ENCODE measurements at regions not wholly inside any gene's neighbourhood (a gene's known extent, or its start where the extent isn't known, plus 50 kb on each side); places are given as distances from the start of the nearest gene placed in this dataset.

GRCh38 chr18:25633563-25633962 lies 281.6 kb upstream of the ZNF521 start:
- DNase-seq: no peak

GRCh38 chr18:25630682-25631081 lies 278.7 kb upstream of the ZNF521 start:
- DNase-seq: no peak

DNA sequence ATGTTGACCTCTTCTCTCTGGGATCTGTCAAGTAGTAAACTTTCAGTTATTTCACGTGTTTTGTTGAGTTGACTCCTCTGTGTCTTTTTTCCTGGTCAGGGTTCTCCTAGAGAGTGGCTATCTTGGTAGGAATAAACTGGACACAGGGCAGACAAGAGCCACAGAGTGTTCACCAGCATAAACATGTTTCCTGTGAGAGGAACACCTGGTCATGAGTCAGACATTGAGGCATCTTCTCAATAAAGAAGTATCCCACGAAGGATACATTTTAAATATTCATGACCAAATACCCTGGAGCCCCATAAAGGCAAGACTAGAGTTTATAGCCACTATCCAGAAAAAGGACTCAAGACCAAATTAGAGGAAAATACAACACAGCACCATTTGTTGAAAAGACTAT lies 269.7 kb upstream of the ZNF521 start:
- DNase-seq: no peak

- DNase-seq: no peak
Observed at GRCh38 chr18:25621144-25621543, 269.2 kb upstream of the ZNF521 start.

GRCh38 chr18:25614168-25614567 lies 262.2 kb upstream of the ZNF521 start:
- no peak for DNase-seq

- DNase-seq: no peak
Observed at GRCh38 chr18:25612466-25612865, 260.5 kb upstream of the ZNF521 start.

DNA sequence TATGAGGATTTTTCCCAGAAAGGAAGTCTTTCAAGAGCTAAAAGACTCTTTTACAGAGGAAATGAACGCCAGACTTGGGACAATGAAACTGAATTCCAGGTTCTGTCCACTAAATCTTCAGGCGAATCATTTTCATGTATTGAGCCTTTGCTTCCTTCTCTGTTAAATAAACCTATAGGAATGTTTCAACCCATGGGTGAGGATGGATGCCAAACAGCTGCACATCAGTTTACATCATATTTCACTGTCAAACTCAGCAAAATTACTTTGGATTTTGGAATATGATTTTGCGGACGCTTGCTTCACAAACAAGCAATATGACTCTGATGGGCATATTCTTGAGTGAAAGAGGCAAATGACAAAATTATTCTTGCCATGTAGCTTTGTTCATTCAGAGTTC lies 256.1 kb upstream of the ZNF521 start:
- no peak for DNase-seq

DNA sequence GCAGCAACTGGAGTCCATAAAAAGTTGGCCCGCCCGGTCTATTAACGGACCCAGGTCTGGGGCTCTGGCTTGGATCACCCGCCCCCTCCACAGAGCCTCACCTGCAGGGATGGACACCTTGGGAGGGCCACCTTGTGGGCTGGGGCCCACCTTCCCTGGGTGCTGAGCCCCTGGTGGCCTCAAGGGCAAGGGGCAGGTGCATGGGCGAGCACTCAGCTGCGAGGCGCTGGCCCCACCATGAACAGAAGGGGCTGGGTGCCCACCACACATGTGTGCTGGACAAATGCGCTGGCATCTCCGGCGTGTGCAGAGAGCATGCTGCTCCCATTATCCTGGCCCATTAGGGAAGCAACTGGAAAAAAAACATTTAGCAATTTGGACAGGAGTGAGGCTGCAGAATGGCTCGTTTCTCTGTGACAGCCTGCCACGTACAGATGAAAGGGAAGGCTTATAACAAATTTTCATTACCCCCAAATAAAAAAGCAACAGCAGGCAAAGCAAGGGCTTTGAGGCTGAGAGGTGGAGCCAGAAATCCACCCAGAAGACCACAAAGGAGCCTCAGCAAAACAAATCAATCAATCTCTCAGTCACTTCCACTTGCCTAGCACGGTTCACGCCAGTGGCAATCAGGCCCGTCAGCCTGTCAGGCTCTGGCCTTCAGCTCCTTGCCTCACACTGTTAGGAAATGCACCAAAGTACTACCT lies 253.1 kb upstream of the ZNF521 start:
- no peak for DNase-seq

DNA sequence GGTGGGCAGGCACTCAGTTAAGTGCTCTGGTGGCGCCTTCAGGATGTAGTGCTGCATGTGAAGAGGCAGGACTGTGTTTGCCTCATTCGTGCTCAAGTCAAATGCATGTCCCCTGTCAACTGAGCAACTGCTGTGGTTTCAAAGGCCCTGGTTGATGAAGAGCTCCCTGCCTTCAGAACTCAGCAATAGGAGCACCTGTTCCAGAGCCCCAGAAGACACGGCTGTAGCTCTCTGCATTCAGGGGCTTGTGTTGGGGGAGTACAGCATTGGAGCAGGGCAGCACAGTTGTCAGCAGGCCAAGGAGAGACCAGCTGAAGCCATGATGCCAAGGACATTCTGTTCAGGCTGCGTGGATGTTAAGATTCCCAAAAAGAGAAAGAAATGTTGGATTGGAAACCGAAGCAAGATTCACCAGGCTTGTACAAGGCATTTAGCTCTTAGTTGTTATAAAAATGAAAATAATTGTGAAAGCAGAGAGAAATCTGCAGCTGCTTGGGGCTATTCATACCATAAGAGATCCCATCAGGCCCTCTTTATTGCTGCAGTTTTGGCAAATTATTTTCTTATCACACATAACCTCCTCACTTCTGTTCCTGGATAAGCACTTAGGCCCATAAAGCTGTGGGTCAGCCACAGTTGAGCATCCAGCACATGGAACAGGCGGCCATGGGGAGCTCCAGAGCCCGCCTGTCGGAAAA lies 252.4 kb upstream of the ZNF521 start:
- peak; percentile 28 for DNase-seq

DNA sequence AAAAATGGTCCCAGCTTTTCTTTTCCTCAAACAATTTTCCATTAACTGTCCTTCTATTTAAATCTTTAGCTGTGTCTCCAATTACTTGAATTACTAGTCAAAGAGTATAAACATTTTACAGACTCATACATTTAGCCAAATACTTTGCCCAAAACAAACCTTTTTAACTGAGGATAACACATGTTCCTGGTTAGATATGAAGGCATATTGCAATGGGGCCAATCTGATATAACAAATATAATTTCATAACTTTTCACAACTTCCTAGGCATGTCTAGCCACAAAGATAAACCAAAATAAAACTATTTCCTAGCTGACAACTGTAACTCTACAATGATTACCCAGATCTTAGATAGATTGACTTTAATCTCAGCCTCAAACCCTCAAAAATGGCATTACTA lies 247.5 kb upstream of the ZNF521 start:
- no peak for DNase-seq

DNA sequence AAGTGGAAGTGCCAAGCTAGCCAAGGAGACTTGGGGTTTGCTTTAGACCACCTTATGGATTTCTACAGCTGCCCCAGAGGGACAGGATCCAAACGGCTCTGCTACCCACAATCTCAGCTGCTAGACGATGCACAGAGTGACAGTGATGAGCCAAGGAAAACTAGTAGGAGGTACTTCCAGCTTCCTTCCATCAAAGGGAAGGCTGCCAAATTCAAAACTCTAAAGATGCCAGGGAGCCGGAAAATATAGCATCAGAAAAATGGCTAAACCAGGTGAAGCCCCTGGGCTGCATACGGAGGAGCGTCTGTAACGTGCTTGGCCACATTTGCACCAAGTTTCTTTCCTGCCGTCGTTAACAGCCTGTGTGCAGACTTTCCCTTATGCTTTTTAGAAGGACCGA lies 245.5 kb upstream of the ZNF521 start:
- DNase-seq: no peak

DNA sequence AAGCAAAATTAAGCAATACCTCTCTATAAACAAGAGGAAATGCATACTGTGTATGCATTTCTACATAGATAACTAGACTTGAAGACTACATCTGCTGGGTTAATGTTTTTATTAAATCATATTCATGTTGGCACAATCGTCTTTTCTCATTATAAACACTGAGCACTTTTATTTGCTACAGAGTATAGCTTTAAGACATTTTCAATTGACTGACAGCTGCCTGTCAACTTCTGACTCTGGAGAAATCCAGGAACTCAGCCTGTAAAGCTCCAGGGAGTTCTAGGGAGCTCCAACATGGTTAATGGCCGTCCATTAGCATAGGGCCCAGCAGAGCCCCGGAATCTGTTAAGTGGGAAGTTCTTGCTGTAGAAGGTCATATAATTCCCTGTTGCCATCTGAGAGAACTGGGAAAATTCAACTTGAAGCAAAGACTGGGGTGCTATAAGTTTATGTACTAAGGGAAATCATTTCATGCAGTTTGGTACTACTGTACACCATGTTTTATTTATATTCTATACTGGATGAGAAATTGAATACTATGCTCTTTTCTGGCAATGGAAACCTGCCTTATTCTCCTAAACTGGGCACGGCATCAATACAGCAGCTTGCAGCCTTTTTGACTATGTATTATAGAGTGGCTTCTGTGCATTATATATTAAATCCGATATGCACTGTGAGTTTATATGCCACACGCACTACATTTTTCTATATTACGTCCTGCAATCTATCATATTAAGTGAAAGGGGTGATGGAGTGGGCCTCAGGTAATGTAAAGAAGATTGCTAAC lies 243.5 kb upstream of the ZNF521 start:
- no peak for DNase-seq

- no peak for DNase-seq
Observed at GRCh38 chr18:25594351-25594750, 242.4 kb upstream of the ZNF521 start.

- no peak for DNase-seq
Observed at GRCh38 chr18:25592804-25593360, 240.9 kb upstream of the ZNF521 start.

GRCh38 chr18:25590456-25590855 lies 238.5 kb upstream of the ZNF521 start:
- no peak for DNase-seq

DNA sequence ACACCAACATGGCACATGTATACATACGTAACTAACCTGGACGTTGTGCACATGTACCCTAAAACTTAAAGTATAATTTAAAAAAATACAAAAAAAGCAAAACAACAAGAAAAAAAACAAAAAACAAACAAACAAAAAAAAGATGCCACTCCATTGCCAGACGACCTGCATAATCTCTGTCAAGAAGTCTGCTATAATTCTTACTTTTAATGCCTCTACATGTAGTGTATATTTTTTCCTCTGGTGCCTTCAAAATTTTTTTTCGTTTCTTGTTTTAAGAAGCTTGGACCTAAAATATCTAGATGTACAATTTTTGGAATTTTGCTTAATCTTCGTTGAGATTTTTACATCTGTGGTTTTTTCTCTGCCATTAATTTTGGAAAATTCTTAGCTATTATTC lies 235.6 kb upstream of the ZNF521 start:
- DNase-seq: no peak

GRCh38 chr18:25568986-25569385 lies 217.0 kb upstream of the ZNF521 start:
- DNase-seq: no peak

DNA sequence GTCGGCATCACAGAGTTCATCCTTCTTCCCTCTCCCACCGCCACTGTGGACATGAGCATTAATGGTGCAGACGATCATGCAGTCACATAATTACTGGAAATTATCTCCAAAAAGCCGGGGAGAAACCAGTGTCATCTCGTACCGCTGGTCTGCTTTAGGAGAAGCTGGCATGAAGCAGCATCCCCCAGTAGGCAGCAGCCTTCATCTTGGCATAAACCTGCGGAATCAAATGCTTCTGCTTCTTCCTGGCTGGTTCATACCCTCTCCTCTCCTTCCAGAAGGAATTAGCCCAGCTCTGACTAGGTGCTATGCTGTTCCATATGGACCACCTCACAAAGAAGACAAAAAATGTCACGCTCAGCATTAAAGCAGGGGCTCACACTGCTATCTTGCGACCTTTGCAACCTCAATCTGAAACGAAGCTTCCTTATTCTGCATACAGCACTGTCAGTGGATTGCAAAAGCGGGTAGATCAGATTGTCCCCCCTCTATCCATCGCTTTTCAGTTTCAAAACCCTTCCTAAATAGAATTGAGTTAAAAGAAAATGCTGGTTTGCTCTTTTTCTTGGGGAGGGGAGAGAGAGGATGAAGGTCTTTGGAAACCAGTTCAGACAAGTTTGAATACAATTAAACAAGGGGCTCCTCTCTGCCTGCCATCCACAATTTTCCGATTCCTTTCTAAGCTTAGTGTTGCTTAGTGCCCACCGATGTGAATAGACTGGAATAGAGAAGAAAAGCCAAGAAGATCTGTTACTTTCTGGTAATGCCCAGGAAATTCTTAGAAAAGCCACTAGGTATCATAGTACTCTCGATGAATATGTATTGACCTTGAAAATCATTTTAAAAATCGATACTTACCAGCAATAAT lies 212.1 kb upstream of the ZNF521 start:
- DNase-seq: no peak

GRCh38 chr18:25563346-25563745 lies 211.4 kb upstream of the ZNF521 start:
- no peak for DNase-seq

DNA sequence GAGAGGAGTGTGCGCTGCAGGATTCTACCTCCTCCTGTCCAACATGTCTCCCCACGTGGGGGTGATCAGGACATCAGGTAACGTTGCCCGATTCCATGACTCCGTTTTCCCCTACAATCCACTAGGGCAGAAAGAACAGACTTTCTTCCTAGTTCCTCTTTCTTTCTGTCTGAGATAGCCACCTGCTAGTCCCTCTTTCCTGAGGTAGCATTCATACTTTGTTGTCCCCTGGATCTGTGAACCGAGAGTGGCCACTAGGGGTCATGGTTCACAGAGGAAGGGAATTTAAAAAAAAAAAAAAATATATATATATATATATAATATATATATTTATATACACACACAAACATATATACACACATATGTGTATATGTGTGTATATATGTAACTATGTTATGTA lies 210.0 kb upstream of the ZNF521 start:
- DNase-seq: no peak

DNA sequence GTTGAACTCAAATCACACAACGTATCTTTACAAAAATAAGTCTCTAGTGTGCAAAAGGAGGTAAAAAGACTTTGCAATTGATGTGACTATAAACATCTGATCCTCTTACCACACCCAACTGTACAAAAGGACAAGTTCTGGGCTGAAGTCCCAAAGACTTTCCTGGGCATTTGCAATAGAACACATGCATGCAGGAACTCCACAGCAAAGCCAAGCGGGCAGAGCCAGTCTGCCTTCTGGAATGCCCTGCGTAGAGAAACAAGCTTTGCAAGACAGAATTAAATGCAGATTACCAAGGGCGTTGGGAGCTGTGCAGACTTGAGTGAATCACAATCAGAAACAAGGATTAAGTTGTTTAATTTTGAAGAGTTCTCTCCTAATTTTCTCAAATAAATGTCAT lies 208.4 kb upstream of the ZNF521 start:
- DNase-seq: no peak

DNA sequence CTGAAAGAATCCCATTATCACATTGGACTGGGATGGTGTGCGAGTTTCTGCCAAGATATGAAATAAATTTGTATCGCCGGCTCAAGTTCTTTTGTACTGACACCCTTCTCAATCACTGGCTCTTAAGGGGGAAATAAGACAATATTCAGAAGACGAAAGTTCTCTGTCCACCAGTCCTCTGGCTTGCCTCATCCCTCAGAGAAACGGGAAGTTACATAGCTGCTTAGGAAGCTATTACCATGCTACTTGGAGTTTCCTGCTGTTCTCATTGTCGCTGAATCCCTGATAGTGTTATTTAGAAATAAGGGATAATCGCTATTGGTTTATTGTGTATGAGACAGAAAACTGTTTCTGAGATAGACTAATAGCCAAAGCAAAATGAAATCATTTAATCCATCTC lies 205.0 kb upstream of the ZNF521 start:
- DNase-seq: no peak
